ENCODE measurements at regions not wholly inside any gene's neighbourhood (a gene's known extent, or its start where the extent isn't known, plus 50 kb on each side); places are given as distances from the start of the nearest gene placed in this dataset.
"Not testable (repeated sequence)": the region's sequence is repeated elsewhere in the genome, so short reads cannot be mapped to it uniquely, and the experiment has no call there.

DNA sequence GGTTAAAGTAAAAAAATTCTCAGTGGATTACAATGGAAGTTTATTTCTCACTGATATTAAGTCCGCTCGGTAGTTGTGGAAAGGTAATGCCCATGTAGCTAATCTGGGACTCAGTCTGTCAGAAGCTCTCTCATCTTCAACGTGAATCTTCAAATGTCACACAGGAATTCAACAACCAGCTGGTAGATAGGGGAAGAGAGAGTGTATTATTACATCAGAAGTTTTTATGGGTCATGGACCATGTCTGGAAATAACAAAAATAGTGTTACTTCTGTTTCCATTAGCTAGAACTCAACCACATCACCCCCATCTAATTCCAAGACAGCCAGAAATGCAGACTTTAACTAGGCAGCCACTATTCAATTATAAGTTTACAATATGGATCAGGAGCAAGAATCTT, 506.1 kb upstream of the HTR2C start:
- DNase-seq = no peak

DNA sequence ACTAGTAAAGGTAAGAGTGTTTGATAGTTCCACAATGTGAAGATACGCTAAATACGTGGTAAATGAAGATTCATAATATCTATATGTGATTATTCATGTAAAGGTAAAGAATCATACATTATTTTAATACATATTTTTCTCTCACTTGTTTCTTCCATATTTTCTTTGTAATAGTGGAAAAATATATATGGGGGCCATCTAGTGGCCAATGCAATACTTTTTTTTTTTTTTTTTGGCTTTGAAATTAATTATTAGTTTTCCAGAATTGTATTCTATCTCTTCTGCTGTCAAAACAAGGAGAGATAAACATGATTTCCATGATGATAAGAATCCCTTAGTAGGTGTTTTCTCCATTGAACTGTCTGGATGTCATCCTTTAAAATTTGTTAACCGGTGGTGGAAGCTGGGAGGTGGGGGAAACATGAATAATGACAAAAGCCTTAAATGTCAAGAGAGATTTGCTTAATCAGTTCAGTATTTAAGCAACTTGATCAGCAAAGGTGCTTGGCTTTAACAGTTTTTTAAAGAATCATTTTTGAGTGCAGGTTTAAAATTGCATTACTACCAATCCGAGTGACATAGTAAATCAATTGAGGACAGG, 508.7 kb upstream of the HTR2C start:
- DNase-seq = no peak

DNA sequence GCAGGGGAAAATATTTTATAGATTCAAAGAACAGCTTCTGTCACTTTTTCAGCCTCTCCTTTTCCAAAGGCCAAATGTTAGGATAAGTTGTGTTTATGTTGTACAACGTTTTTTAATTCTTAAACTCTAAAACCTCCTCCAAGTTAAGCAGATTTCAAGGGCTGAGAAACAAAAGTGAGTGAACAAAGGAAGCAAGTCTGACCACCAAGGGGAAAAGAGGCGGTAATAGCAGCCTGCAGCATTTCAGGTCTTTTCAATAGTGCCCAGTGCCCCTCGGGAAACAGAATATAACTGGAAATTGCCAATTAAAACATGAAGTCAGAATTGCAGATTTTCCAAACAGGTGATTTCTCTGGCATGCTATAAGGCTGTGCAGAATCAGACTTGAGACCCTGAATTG, 510.0 kb upstream of the HTR2C start:
- no peak for DNase-seq

DNA sequence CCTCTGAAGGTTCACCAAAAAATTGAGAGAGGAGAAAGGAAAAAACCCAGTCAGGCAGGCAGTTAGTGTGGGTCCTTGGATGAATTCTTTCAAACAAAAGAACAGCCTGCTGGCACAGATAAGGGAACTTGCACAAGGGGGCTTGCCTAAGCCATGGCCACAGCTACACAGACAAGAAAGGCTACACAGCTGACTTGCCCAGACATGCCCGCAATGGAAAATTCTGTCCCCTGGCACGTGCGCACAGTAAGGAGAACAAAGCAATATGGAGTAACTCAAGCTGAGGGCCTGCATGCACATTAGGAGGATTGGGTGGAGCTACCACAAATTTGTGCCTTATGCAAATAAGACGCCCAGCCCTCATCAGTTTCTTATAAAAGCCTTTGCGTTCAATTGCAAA, 512.5 kb upstream of the HTR2C start:
- no peak for DNase-seq

DNA sequence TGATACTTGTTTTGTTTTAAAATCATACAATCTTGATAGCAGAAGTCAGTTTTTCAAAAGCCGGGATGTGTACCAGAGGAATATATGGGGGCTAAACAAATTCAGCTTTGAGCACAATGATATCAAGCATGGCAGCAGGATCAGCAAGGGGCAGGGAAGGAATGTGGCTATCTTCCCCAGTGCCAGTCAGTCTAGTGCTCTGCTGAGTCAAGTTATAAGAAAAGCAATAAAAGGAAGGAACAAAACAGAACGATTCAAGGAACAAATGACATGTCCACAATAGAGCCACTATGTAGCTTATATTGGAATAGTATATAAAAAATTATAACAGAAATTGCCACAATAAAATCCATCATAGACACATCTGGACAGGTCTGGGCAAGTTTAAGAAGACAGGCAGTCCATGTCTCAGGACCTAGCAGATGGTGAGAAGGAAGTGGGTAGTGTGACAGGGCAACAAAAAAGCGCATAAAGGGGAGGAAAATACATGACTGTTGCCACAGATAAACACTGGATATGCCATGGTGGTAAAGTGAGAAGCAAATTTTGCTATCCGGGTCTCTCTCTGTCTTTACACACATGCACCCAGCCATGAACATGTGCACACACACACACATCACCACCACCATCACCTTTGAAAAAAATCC, 518.2 kb upstream of the HTR2C start:
- no peak for DNase-seq

DNA sequence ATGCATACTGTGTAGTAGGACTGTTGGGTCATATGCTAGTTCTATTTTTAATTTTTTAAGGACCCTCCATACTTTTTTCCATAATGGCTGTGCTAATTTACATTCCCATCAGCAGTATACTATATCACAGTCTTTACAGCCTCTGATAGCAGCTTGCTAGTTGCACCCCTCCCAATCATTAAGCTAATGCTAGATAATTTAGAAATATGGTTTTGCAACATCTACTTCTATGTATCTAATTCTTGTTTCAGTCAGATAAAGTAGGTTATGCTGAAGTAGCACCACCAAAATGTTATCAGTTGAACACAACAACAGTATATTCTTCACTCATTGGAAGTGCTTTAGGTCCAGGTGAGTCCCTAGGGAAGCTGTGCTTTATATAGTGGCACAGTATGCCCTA, 522.7 kb upstream of the HTR2C start:
- DNase-seq = no peak

DNA sequence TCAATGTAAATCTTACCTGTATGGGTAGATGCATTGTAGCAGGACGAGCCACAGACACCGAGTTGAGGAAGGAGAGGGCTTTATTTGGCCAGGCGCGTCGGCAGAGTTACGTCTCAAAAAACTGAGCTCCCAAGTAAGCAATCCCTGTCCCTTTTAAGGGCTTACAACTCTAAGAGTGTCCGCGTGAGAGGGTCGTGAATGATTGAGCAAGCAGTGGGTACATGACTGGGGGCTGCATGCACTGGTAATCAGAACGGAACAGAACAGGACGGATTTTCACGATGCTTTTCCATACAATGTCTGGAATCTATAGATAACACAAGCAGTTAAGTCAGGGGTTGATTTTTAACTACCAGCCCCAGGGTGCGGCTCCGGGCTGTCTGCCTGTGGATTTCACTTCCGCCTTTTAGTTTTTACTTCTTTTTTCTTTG, 524.9 kb upstream of the HTR2C start:
- no peak for DNase-seq

DNA sequence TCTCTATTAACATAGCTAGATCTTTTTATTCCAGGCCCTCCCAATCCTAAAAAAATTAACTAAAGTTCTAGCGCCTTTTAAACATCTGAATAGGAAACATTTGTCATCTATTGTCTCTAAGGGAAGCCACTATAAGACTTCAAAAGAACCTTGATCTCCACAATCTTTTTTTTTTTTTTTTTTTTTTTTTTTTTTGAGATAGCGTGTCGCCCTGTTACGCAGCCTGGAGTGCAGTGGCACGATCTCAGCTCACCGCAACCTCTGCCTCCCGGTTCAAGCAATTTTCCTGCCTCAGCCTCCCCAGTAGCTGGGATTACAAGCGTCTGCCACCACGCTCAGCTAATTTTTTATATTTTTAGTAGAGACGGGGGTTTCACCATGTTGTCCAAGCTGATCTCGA, 526.5 kb upstream of the HTR2C start:
- not testable (repeated sequence) for DNase-seq

DNA sequence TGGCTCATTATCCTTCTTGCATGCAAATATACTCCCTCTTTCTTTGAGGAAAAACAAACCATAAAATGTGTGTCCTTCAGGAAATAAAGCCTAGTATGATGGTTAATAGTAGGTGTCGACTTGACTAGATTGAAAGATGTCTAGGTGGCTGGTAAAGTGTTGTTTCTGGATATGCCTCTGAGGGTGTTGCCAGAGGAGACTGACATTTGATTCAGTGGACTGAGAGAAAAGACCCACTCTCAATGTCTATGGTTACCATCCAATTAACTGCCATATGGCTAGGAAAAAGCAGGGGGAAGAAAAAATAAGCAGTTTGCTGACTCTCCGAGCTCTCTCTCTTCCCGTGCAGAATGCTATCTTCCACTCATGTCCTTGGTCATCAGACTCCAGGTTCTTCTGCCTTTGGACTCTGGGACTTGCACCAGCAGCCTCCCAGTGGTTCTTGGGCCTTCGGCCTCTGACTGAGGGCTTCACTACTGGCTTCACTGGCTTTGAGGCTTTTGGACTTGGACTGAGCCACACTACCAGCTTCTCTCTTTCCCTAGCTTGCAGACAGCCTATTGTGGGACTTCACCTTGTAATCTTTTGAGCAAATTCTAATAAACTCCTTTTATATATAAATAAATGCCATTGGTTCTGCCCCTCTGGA, 532.1 kb upstream of the HTR2C start:
- DNase-seq = no peak

DNA sequence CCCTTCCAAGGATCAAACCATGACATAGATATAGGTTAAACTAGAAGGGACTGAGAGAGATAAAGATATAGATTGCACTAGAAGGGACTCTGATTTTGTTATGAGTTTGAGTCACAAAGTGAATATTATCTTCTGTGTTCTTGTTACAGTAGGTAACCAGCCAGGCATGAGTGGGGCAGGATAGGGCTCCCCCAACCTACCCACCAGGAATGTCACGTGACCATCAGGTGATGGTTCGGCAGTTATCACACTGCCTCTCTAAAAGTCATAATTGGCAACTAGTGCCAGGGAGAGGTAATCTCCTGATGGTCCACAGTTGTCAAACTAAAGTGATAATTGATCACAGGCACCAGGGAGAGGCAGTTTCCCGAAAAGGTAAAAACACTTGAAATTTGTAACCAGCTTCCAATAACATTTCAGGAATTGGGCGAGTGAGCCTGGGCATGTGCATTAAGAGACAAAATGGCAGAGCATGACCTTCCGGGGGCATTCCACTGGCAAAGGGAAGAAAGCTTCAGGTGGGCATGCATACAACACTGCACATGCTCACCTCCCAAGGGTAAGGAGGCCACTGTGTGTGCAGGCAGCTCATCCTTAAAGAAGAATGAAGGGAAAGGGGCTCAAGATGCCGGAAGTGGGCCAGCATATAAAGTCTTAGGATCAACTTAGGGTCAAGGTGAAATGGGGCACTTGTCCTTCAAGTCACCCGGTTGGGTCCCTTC, 533.6 kb upstream of the HTR2C start:
- DNase-seq = no peak

DNA sequence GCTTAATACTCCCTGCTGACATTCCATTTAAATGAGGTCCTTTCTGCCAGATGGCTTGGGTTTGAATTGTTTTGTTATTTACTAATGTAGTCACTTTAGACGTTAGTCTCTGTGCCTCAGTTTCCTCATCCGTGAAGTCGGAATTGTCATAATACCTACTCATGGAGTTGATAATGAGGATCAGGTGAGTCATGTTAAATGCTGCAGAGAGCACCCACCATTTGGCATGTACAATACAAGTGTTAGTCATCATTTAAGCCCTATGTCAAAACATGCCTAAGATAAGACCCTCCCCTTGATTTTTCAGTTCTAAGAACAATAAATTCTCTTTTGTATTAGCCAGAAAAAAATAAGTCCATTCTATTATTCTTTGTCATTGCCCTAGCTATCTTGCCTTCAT, 534.8 kb upstream of the HTR2C start:
- no peak for DNase-seq

DNA sequence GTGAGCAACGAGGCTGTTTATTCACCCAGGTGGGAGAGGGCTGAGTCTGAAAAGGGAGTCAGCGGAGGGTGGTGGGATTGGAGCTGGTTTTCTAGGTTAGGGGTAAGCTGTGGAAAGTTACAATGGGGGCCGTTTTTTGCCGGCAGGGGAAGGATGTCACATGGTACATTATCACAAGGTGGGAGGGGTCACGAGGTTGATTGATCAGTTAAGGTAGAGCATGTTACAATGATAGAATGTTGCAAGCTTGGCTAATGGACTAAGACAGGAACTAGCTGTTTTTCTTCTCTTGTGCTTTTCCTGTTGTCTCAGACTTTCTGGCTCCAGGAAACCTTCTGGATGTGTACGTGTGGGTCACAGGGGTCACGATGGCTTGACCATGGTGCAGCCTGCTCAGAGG, 536.3 kb upstream of the HTR2C start:
- DNase-seq = no peak

DNA sequence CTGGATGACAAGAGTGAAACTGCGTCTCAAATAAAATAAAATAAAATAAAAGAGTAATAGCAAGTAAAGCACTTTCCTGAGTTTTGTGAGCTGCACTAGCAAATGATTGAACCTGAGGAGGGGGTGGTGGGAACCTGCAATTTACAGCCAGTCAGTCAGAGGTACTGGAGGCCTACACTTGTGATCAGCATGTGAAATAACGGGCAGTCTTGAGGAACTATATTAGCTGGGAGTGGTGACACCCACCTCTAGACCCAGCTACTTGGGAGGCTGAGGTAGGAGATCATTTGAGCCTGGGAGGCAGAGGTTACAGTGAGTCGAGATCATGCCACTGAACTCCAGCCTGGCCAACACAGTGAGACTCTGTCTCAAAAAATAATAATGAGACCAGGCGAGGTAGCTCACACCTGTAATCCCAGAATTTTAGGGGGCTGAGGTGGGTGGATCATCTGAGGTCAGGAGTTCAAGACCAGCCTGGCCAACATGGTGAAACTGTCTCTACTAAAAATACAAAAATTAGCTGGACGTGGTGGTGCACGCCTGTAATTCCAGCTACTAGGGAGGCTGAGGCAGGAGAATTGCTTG, 537.1 kb upstream of the HTR2C start:
- DNase-seq = no peak

DNA sequence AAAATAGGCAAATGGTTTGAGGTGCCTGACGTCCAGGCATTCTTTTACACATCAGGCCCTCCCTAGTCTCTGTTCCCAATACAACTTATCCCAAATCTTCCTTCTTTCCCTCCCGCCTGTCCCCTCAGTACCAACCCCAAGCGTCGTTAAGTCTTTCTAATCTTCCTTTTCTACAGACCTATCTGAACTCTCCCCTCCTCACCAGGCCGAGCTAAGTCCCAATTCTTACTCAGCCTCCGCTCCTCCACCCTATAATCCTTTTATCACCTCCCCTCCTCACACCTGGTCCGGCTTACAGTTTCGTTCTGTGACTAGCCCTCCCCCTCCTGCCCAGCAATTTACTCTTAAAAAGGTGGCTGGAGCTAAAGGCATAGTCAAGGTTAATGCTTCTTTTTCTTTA, 542.4 kb upstream of the HTR2C start:
- not testable (repeated sequence) for DNase-seq

DNA sequence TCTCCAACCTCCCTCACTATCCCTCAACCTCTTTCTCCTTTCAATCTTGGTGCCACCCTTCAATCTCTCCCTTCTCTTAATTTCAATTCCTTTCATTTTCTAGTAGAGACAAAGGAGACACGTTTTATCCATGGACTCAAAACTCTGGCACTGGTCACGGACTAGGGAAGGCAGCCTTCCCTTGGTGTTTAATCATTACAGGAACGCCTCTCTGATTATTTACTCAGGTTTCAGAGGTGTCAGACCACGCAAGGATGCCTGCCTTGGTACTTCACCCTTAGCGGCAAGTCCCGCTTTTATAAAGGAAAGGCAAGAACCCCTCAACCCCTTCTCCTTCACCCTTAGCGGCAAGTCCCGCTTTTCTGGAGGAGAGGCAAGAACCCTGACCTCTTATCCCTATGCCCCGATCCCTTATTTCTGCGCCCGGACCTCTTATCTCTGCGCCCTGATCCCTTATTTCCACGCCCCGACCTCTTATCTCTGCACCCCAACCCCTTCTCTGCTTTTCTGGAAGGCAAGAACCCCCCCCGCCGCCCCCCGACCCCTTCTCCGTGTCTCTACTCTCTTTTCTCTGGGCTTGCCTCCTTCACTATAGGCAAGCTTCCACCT, 543.1 kb upstream of the HTR2C start:
- DNase-seq = not testable (repeated sequence)

DNA sequence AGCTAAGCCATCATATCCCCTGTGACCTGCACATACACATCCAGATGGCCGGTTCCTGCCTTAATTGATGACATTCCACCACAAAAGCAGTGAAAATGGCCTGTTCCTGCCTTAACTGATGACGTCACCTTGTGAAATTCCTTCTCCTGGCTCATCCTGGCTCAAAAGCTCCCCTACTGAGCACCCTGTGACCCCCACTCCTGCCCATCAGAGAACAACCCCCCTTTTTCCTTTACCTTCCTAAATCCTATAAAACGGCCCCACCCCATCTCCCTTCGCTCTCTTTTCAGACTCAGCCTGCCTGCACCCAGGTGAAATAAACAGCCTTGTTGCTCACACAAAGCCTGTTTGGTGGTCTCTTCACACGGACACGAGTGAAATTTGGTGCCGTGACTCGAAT, 543.8 kb upstream of the HTR2C start:
- not testable (repeated sequence) for DNase-seq

DNA sequence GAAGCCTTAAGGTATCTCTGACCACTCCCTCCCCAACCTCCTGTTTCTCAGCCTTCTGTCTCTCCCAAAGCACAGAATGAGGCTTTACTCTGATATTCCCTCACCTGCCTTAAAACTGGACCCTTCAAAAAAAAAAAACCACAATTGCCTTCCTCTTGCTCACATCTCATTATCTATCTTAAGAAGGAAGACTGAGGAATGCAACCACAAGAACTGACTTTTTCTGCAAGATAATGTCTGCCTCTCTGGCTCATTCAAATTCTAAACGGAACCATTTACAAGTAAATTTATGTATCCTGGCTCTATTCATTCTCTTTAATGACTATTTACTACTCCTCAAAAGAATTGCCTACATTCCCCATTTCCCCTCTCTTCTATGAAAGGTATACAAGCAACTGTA, 545.5 kb upstream of the HTR2C start:
- no peak for DNase-seq

DNA sequence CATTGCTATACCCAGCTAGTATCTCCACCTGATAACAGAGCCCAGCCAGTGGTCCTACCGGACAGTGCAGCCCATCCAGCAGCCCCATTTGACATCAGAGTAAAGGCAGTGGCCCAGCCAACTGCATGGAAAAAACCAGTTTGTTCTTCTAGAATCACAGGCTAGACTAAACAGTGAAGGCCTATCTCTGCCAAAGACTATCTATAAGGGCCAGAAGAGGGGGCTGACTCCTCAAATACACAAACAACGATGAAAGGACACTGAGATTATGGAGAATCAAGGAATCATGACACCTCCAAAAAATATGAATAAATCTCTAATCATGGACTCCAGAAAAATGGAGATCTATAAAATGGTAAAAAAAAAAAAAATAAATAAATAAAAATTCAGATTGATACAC, 546.4 kb upstream of the HTR2C start:
- DNase-seq = no peak

DNA sequence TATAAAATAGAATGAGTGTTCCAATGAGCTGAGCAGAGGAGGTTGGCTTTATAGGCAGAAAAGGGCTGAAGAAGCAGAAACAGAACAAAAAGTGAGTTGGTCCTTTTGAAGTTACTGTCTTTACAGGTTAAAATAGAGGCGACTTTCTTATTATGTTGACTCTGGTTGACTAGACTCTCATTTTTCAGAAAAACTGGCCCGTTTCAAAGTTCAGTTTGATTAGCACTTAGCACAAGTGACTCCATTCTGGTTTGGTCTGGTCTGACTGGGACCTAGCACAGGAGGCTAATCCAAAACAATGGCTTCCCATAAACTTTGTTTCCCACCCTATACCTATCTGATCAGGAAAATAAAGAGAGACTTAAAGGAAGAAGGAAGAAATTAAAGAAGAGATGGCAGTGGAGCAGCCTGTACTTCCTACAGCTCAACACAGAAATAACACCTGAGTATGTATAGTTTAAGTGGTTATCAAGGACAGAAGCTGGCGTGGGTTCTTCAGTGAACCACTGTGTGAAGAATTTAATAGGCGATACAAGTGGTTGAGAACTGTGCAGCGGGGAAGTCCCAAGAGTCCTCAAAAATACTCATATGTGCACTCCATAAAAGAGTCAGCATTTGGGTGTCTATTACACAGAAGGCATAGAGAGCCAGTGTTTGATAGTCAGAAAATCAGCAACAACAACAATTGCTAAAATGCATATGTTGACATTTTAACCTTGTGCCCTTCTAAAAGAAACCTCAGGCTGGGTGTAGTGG, 554.8 kb upstream of the HTR2C start:
- DNase-seq = no peak

DNA sequence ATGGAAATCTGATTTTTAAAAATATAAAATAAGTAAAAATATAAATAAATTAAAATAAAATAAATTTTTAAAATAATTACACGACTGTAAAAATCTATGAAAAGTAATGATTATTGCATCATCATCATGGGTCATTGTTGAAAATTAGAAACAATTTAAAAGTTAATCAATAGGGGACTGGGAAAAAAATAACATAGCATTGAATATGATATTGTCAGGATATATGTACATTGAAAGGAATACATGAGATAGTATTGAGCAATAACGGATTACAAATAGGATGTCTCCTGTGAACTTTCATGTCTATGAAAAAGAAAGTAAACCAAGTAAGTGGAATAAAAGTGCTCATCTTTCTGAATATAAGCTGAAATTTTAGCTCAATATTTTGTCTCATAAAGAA, 566.8 kb upstream of the HTR2C start:
- no peak for DNase-seq

DNA sequence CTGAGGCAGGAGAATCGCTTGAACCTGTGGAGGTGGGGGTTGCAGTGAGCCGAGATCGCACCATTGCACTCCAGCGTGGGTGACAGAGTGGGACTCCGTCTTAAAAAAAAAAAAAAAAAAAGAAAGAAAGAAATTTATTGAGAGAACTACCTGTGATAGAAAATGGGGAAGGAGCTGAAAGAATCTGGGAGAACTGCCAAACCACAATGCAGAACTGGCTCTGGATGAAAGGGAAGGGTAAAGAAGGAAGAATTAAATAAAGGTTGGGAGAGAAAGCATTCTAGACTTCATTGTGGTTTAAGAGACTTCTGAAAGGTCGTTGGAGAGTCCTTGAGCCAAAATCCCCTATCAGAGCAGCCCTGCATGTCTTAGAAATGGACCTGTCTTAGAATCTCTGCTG, 567.9 kb upstream of the HTR2C start:
- no peak for DNase-seq

DNA sequence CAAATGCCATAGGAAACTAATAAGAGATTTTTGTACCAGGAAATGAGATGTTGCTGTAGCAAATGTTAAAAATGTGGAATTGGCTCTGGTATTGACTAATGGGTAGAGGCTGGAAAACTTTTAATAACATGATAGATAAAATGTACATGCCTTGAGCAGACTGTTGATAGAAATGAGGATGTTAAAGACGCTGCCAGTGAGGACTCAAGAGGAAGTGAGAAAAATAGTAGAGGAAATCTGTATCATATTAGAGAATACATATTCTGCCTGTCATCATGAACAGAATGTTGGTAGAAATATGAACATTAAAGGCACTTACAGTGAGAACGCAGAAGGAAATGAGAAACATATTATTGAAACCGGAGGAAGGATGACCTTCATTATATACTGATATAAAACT, 577.2 kb upstream of the HTR2C start:
- no peak for DNase-seq
